DMS 273 (cell line): ENCODE measurements at regions not wholly inside any gene's neighbourhood (a gene's known extent, or its start where the extent isn't known, plus 50 kb on each side); places are given as distances from the start of the nearest gene placed in this dataset.

Experiments used
- DNase-seq: peaks from one replicate; lab custom pipeline; 2025; ENCODE audit not compliant: unreplicated experiment; lab: John Stamatoyannopoulos, UW

- no peak for DNase-seq
These were observed 50.7 kb upstream of the GPR157 start for GRCh38 chr1:9179463-9180110.

GRCh38 chr1:9180111-9180819 lies 51.4 kb upstream of the GPR157 start:
- no peak for DNase-seq

GRCh38 chr1:9181176-9181906 lies 52.4 kb upstream of the GPR157 start:
- peak; percentile 66 for DNase-seq

GRCh38 chr1:9181990-9182783 lies 52.4 kb upstream of the H6PD start:
- peak; percentile 67 for DNase-seq

GRCh38 chr1:9182784-9183257 lies 51.8 kb upstream of the H6PD start:
- DNase-seq, result peak; percentile 19

GRCh38 chr1:9183441-9183840 lies 51.1 kb upstream of the H6PD start:
- DNase-seq, result no peak

GRCh38 chr1:9183898-9184297 lies 50.7 kb upstream of the H6PD start:
- DNase-seq, result no peak

GRCh38 chr1:9184749-9185148 lies 49.8 kb upstream of the H6PD start:
- no peak for DNase-seq
